ENCODE measurements at regions not wholly inside any gene's neighbourhood (a gene's known extent, or its start where the extent isn't known, plus 50 kb on each side); places are given as distances from the start of the nearest gene placed in this dataset.

DNA sequence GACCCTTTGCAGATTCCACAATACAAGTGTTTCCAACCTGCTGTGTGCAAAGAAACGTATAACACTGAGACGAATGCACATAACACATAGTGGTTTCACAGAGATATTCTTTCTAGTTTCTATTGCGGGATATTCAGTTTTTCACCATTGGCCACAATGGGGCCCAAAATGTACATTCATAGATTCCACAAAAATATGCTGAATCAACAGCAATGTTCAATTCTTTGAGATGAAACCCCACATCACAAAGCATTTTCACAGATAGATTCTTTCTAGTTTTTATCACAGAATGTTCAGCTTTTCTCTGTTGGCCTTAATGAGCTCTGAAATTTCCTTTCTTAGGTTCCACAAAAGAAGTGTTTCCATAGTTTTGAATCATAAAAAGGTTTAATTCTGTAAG, 2472.3 kb downstream of the TP53TG3F start:
- TF ChIP-seq, protein P1, sequence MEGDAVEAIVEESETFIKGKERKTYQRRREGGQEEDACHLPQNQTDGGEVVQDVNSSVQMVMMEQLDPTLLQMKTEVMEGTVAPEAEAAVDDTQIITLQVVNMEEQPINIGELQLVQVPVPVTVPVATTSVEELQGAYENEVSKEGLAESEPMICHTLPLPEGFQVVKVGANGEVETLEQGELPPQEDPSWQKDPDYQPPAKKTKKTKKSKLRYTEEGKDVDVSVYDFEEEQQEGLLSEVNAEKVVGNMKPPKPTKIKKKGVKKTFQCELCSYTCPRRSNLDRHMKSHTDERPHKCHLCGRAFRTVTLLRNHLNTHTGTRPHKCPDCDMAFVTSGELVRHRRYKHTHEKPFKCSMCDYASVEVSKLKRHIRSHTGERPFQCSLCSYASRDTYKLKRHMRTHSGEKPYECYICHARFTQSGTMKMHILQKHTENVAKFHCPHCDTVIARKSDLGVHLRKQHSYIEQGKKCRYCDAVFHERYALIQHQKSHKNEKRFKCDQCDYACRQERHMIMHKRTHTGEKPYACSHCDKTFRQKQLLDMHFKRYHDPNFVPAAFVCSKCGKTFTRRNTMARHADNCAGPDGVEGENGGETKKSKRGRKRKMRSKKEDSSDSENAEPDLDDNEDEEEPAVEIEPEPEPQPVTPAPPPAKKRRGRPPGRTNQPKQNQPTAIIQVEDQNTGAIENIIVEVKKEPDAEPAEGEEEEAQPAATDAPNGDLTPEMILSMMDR (IDR thresholded peaks at IDR 0.05; ENCODE audit: borderline replicate concordance): no peak
- H3K36me3 ChIP-seq: no peaks in the 10 kb centered on the region
- DNase-seq: no peak
- H3K4me3 ChIP-seq: no peak overlapping the region
- intact Hi-C loops (cut with micrococcal nuclease): no loop called here
- no peaks in the 10 kb centered on the region for H3K4me1 ChIP-seq
- no peaks in the 10 kb centered on the region for H3K27me3 ChIP-seq (ENCODE audit: low read depth)
- H3K9me3 ChIP-seq (replicated peaks): peaks cover 88% of the 10 kb centered on the region
- H3K27ac ChIP-seq (replicated peaks): no peak overlapping the region
